ENCODE measurements at regions not wholly inside any gene's neighbourhood (a gene's known extent, or its start where the extent isn't known, plus 50 kb on each side); places are given as distances from the start of the nearest gene placed in this dataset.

- no peak for DNase-seq
Observed at GRCh38 chr11:131122448-131122847, 206.2 kb upstream of the SNX19 start.

- no peak for DNase-seq
Observed at GRCh38 chr11:131129474-131129873, 213.2 kb upstream of the SNX19 start.

- DNase-seq: no peak
Observed at GRCh38 chr11:131135611-131136010, 219.3 kb upstream of the SNX19 start.

GRCh38 chr11:131136486-131136885 lies 220.2 kb upstream of the SNX19 start:
- DNase-seq: no peak

GRCh38 chr11:131137046-131137445 lies 220.8 kb upstream of the SNX19 start:
- DNase-seq: no peak

GRCh38 chr11:131138731-131139130 lies 222.5 kb upstream of the SNX19 start:
- no peak for DNase-seq

- DNase-seq: no peak
Observed at GRCh38 chr11:131145791-131146190, 224.6 kb upstream of the NTM start.

GRCh38 chr11:131146827-131147490 lies 223.5 kb upstream of the NTM start:
- DNase-seq: no peak

- DNase-seq: no peak
Observed at GRCh38 chr11:131154351-131154750, 216.1 kb upstream of the NTM start.

- no peak for DNase-seq
Observed at GRCh38 chr11:131157678-131158077, 212.7 kb upstream of the NTM start.

- DNase-seq: no peak
Observed at GRCh38 chr11:131160846-131161245, 209.6 kb upstream of the NTM start.

- no peak for DNase-seq
Observed at GRCh38 chr11:131163613-131164012, 206.8 kb upstream of the NTM start.

- DNase-seq: no peak
Observed at GRCh38 chr11:131165036-131165435, 205.4 kb upstream of the NTM start.

GRCh38 chr11:131168839-131169713 lies 201.3 kb upstream of the NTM start:
- no peak for DNase-seq

- no peak for DNase-seq
Observed at GRCh38 chr11:131172011-131172410, 198.4 kb upstream of the NTM start.

- DNase-seq: no peak
Observed at GRCh38 chr11:131178020-131178419, 192.4 kb upstream of the NTM start.

GRCh38 chr11:131178596-131178995 lies 191.8 kb upstream of the NTM start:
- no peak for DNase-seq

- no peak for DNase-seq
Observed at GRCh38 chr11:131179836-131180235, 190.6 kb upstream of the NTM start.

GRCh38 chr11:131185915-131186314 lies 184.5 kb upstream of the NTM start:
- DNase-seq: no peak

GRCh38 chr11:131186629-131187101 lies 183.8 kb upstream of the NTM start:
- DNase-seq: no peak

- no peak for DNase-seq
Observed at GRCh38 chr11:131190446-131190845, 180.0 kb upstream of the NTM start.

GRCh38 chr11:131191606-131192005 lies 178.8 kb upstream of the NTM start:
- DNase-seq: no peak

GRCh38 chr11:131192628-131193027 lies 177.8 kb upstream of the NTM start:
- DNase-seq: no peak

GRCh38 chr11:131193031-131193501 lies 177.3 kb upstream of the NTM start:
- no peak for DNase-seq
